A673 (cell line): ENCODE measurements at regions not wholly inside any gene's neighbourhood (a gene's known extent, or its start where the extent isn't known, plus 50 kb on each side); places are given as distances from the start of the nearest gene placed in this dataset.

Source experiments
- BruUV-seq: library from RNA; stranded (reverse); fragments of 400-500 nt; replicated peaks from 2 replicates; lab custom pipeline; 2021; lab: Mats Ljungman, UMichigan
- CTCF ChIA-PET: fragments of 300-600 bp; sonication (Branson Sonifier 250); formaldehyde crosslinking; loops from one replicate; lab custom pipeline; 2022; ENCODE audit warnings: antibody characterized with exemption; lab: Charles Lee
- POLR2A ChIA-PET: fragments of 300-600 bp; sonication (Branson Sonifier 250); formaldehyde crosslinking; loops from one replicate; lab custom pipeline; 2022; ENCODE audit warnings: antibody characterized with exemption; ENCODE audit not compliant: low non-redundant PET; lab: Charles Lee
- DNase-seq: peaks from one replicate; pipeline ENCODE4 v3.0.0-alpha.2; 2015; ENCODE audit warnings: low spot score
- H3K27ac ChIP-seq: fragments of 200-600 bp; sonication (generic); 2 replicates; pipeline ENCODE4 v1.5.1; 2016; ENCODE audit warnings: mixed run types, low read depth, mild to moderate bottlenecking, mixed read lengths, antibody characterized with exemption, low read length; ENCODE audit not compliant: poor library complexity, severe bottlenecking
- H3K27me3 ChIP-seq: fragments of 200-600 bp; sonication (generic); replicated peaks from 2 replicates; pipeline ENCODE4 v1.6.1; 2017; ENCODE audit warnings: mixed run types, low read depth, mild to moderate bottlenecking, mixed read lengths, antibody characterized with exemption, low read length; ENCODE audit not compliant: insufficient read depth, poor library complexity
- H3K36me3 ChIP-seq: fragments of 200-600 bp; sonication (generic); 2 replicates; pipeline ENCODE4 v1.6.1; 2016; ENCODE audit warnings: mixed run types, mild to moderate bottlenecking, mixed read lengths, antibody characterized with exemption, low read length; ENCODE audit not compliant: insufficient read depth, poor library complexity, severe bottlenecking
- H3K4me1 ChIP-seq: fragments of 200-600 bp; sonication (generic); 2 replicates; pipeline ENCODE4 v1.6.1; 2017; ENCODE audit warnings: mixed run types, mild to moderate bottlenecking, mixed read lengths, antibody characterized with exemption, low read length; ENCODE audit not compliant: insufficient read depth, poor library complexity, severe bottlenecking
- H3K4me3 ChIP-seq: fragments of 200-600 bp; sonication (generic); 2 replicates; pipeline ENCODE4 v1.5.1; 2016; ENCODE audit warnings: low read depth, mixed run types, mild to moderate bottlenecking, mixed read lengths, low read length; ENCODE audit not compliant: poor library complexity, severe bottlenecking
- H3K9me3 ChIP-seq: fragments of 200-600 bp; sonication (generic); 2 replicates; pipeline ENCODE4 v1.6.1; 2016; ENCODE audit warnings: mixed run types, low read depth, mild to moderate bottlenecking, mixed read lengths, antibody characterized with exemption, low read length; ENCODE audit not compliant: poor library complexity, severe bottlenecking
- CTCF ChIP-seq: fragments of 300-800, 200-600 bp; sonication (generic); conservative IDR thresholded peaks from 2 replicates; pipeline ENCODE4 v1.5.1; 2017; ENCODE audit warnings: low read depth, mild to moderate bottlenecking, antibody characterized with exemption, low read length, moderate library complexity, mixed read lengths
- EZH2 ChIP-seq: fragments of 200-600 bp; sonication (generic); IDR thresholded peaks from 2 replicates; pipeline ENCODE4 v1.6.1; 2017; ENCODE audit warnings: borderline replicate concordance, low read depth, mild to moderate bottlenecking, mixed read lengths, antibody characterized with exemption, low read length; ENCODE audit not compliant: poor library complexity, severe bottlenecking
- intact Hi-C: fragments of 100-400 bp; cut with micrococcal nuclease; formaldehyde crosslinking; loops from one replicate; pipeline ENCODE4 v1.10.0; 2022; ENCODE audit not compliant: unreplicated experiment

DNA sequence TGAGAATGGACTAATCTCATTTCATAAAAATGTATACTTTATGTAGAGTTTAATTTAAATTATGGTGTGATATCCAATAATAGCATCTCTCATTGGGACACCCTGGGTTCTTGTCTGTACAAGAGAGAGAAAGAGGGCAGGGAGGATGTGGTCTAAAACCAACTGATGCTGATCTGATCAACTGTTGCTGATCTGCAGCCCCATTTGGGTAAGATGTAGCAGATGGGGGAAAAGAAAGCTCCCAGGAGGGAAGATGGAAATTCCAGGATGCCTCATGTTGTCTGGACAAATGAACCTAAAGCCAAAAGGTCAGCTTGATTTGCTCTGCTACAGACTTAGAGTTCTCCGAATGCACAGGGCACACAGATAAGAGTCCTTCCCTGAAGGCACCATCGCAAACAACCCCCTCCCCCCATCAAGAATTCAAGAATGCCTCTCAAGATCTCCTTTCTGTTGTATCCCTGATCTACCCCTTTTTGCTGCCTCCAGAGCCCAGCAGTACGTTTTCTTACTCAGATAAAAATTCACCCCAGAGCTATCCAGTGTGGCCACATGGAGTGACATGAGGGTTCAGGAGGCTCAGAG, 171.4 kb upstream of the INHBA start:
- DNase-seq, result no peak
- peaks cover 19% of the 10 kb centered on the region for H3K4me1 ChIP-seq
- no peak overlapping the region for H3K27ac ChIP-seq
- ChIA-PET POLR2A (no interaction called here), CTCF (no interaction called here)
- TF ChIP-seq EZH2 (no peak), CTCF (no peak)
- no peak overlapping the region for H3K4me3 ChIP-seq
- intact Hi-C loops, result no loop called here
- H3K27me3 ChIP-seq, result no peaks in the 10 kb centered on the region
- no peaks in the 10 kb centered on the region for H3K36me3 ChIP-seq
- H3K9me3 ChIP-seq, result no peaks in the 10 kb centered on the region
- BruUV-seq, result no TSS peak

GRCh38 chr7:41873741-41874140, 170.9 kb upstream of the INHBA start:
- H3K9me3 ChIP-seq, result no peaks in the 10 kb centered on the region
- no peak for DNase-seq
- no peak overlapping the region for H3K27ac ChIP-seq
- ChIA-PET CTCF (no interaction called here), POLR2A (no interaction called here)
- H3K27me3 ChIP-seq, result no peaks in the 10 kb centered on the region
- no TSS peak for BruUV-seq
- H3K36me3 ChIP-seq, result no peaks in the 10 kb centered on the region
- intact Hi-C loops, result no loop called here
- no peak overlapping the region for H3K4me3 ChIP-seq
- peaks cover 19% of the 10 kb centered on the region for H3K4me1 ChIP-seq
- TF ChIP-seq CTCF (no peak), EZH2 (no peak)

DNA sequence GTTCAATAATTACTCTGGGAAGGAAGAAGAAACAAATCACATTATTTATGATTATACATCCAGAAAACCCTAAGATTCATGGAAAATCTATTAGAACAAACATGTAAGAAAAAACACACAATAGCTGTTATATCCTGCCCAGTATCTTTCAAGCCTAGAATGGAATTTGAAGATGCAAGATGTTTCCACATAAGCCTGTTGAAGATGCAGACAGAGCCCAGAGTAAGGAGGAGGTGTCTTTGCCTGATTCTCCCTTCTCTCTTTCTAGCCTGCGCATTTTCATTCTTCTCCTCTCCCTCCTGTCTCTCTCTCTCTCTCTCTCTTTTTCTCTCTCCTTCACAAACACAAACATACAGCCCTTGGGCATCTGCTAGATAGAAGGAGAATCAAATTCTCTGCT, 170.1 kb upstream of the INHBA start:
- no peak for TF ChIP-seq EZH2
- intact Hi-C loops, result no loop called here
- Histone ChIP-seq H3K4me1 (peaks cover 19% of the 10 kb centered on the region), H3K36me3 (no peaks in the 10 kb centered on the region), H3K9me3 (no peaks in the 10 kb centered on the region), H3K27me3 (no peaks in the 10 kb centered on the region), H3K4me3 (no peak overlapping the region), H3K27ac (no peak overlapping the region)
- BruUV-seq, result no TSS peak
- DNase-seq, result no peak
- ChIA-PET CTCF (no interaction called here), POLR2A (no interaction called here)
